CD8-positive, alpha-beta memory T cell (primary cell): ENCODE measurements at regions not wholly inside any gene's neighbourhood (a gene's known extent, or its start where the extent isn't known, plus 50 kb on each side); places are given as distances from the start of the nearest gene placed in this dataset.

ENCODE experiments used
- CTCF ChIA-PET: fragments of 350-600 bp; sonication (Branson Sonifier 250); formaldehyde crosslinking; loops from one replicate; lab custom pipeline; 2021; ENCODE audit warnings: antibody characterized with exemption; lab: Charles Lee
- POLR2A ChIA-PET: fragments of 350-600 bp; sonication (Branson Sonifier 250); formaldehyde crosslinking; loops from one replicate; lab custom pipeline; 2021; ENCODE audit warnings: antibody characterized with exemption; lab: Charles Lee
- DNase-seq, 5 donors: peaks; one replicate each; pipeline versions ENCODE4 v3.0.0 to v3.0.0-alpha.2; 2020 to 2022; ENCODE audit warnings: mixed read lengths in 1 of 5
- H3K27ac ChIP-seq: one replicate; pipeline ENCODE4 v1.7.0; 2013; ENCODE audit warnings: low read depth, mild to moderate bottlenecking, low read length, moderate library complexity
- H3K27me3 ChIP-seq: 2 replicates; pipeline ENCODE4 v1.7.0; 2013; ENCODE audit warnings: low read length, mild to moderate bottlenecking; ENCODE audit not compliant: insufficient read depth, poor library complexity, severe bottlenecking
- H3K36me3 ChIP-seq: 2 replicates; pipeline ENCODE4 v1.7.0; 2013; ENCODE audit warnings: mild to moderate bottlenecking, low read length, moderate library complexity; ENCODE audit not compliant: insufficient read depth
- H3K4me1 ChIP-seq: 2 replicates; pipeline ENCODE4 v1.7.0; 2013; ENCODE audit warnings: mild to moderate bottlenecking, low read length, moderate library complexity; ENCODE audit not compliant: insufficient read depth
- H3K4me3 ChIP-seq: 2 replicates; pipeline ENCODE4 v1.7.0; 2013; ENCODE audit warnings: mild to moderate bottlenecking, low read length
- H3K9me3 ChIP-seq: 2 replicates; pipeline ENCODE4 v1.7.0; 2013; ENCODE audit warnings: mild to moderate bottlenecking, low read length
- H3K27ac Mint-ChIP-seq, 8 donors: one replicate each; pipeline ENCODE4 v1.8.0; 2020 to 2021; ENCODE audit warnings: mixed read lengths in 8 of 8, mild to moderate bottlenecking in 6 of 8, inconsistent platforms in 3 of 8, moderate library complexity in 3 of 8
- H3K27me3 Mint-ChIP-seq, 2 donors: one replicate each; pipeline ENCODE4 v1.8.0; 2020 to 2021; ENCODE audit warnings: mixed read lengths in 2 of 2, mild to moderate bottlenecking in 1 of 2, moderate library complexity in 1 of 2
- H3K36me3 Mint-ChIP-seq, 3 donors: one replicate each; pipeline ENCODE4 v1.8.0; 2020 to 2021; ENCODE audit warnings: mixed read lengths in 3 of 3, inconsistent platforms in 1 of 3, mild to moderate bottlenecking in 1 of 3
- H3K4me1 Mint-ChIP-seq, 3 donors: one replicate each; pipeline ENCODE4 v1.8.0; 2020 to 2021; ENCODE audit warnings: mixed read lengths in 3 of 3, inconsistent platforms in 1 of 3, mild to moderate bottlenecking in 1 of 3
- H3K4me3 Mint-ChIP-seq, 7 donors: one replicate each; pipeline ENCODE4 v1.8.0; 2020 to 2021; ENCODE audit warnings: mixed read lengths in 7 of 7, mild to moderate bottlenecking in 6 of 7, moderate library complexity in 4 of 7, inconsistent platforms in 2 of 7
- H3K9me3 Mint-ChIP-seq, 5 donors: one replicate each; pipeline ENCODE4 v1.8.0; 2020 to 2022; ENCODE audit warnings: mixed read lengths in 5 of 5, mild to moderate bottlenecking in 3 of 5, moderate library complexity in 2 of 5, inconsistent platforms in 1 of 5

- Mint-ChIP-seq H3K4me3 (no peak overlapping the region), H3K36me3 (no peaks in the 10 kb centered on the region)
- CTCF ChIA-PET, result no interaction called here
Observed at GRCh38 chr17:33389504-33390135, 96.5 kb upstream of the ASIC2 start.

GRCh38 chr17:33390479-33391176, 97.5 kb upstream of the ASIC2 start:
- CTCF ChIA-PET, result no interaction called here
- H3K27me3 Mint-ChIP-seq, result peaks cover 9 to 18% of the 10 kb centered on the region in 2 donors
- H3K27ac Mint-ChIP-seq, result no peak overlapping the region
- H3K9me3 Mint-ChIP-seq, result no peaks in the 10 kb centered on the region
- H3K36me3 ChIP-seq, result no peaks in the 10 kb centered on the region
- H3K4me3 Mint-ChIP-seq, result no peak overlapping the region
- POLR2A ChIA-PET, result no interaction called here
- DNase-seq, result no peak
- H3K4me1 ChIP-seq, result no peaks in the 10 kb centered on the region
- no peaks in the 10 kb centered on the region for H3K36me3 Mint-ChIP-seq
- H3K4me1 Mint-ChIP-seq, result no peaks in the 10 kb centered on the region
- H3K4me3 ChIP-seq, result no peak overlapping the region
- H3K27me3 ChIP-seq, result no peaks in the 10 kb centered on the region
- H3K9me3 ChIP-seq, result no peaks in the 10 kb centered on the region
- no peak overlapping the region for H3K27ac ChIP-seq

More at GRCh38 chr17:33389504-33390135, 96.5 kb upstream of the ASIC2 start:
- no peaks in the 10 kb centered on the region for H3K36me3 ChIP-seq
- DNase-seq, result no peak
- Mint-ChIP-seq H3K27ac (no peak overlapping the region), H3K9me3 (no peaks in the 10 kb centered on the region), H3K4me1 (no peaks in the 10 kb centered on the region), H3K27me3 (peaks cover 9 to 20% of the 10 kb centered on the region in 2 donors)
- no peaks in the 10 kb centered on the region for H3K9me3 ChIP-seq
- H3K27me3 ChIP-seq, result no peaks in the 10 kb centered on the region
- H3K4me3 ChIP-seq, result no peak overlapping the region
- H3K4me1 ChIP-seq, result no peaks in the 10 kb centered on the region
- POLR2A ChIA-PET, result no interaction called here
- H3K27ac ChIP-seq, result no peak overlapping the region

GRCh38 chr17:33396818-33397217, 103.7 kb upstream of the ASIC2 start:
- CTCF ChIA-PET, result no interaction called here
- Histone ChIP-seq H3K27ac (no peak overlapping the region), H3K4me3 (no peak overlapping the region), H3K4me1 (no peaks in the 10 kb centered on the region), H3K36me3 (no peaks in the 10 kb centered on the region), H3K27me3 (no peaks in the 10 kb centered on the region), H3K9me3 (no peaks in the 10 kb centered on the region)
- Mint-ChIP-seq H3K4me3 (no peak overlapping the region), H3K9me3 (peaks cover 0 to 2% (median 0%) of the 10 kb centered on the region in 5 donors), H3K27ac (no peak overlapping the region), H3K4me1 (no peaks in the 10 kb centered on the region), H3K36me3 (no peaks in the 10 kb centered on the region), H3K27me3 (peaks cover 9 to 13% of the 10 kb centered on the region in 2 donors)
- POLR2A ChIA-PET, result no interaction called here
- no peak for DNase-seq

GRCh38 chr17:33398386-33398785, 105.3 kb upstream of the ASIC2 start:
- CTCF ChIA-PET, result no interaction called here
- Histone ChIP-seq H3K27ac (no peak overlapping the region), H3K4me3 (no peak overlapping the region), H3K27me3 (no peaks in the 10 kb centered on the region), H3K4me1 (no peaks in the 10 kb centered on the region), H3K9me3 (no peaks in the 10 kb centered on the region), H3K36me3 (no peaks in the 10 kb centered on the region)
- no peak overlapping the region for H3K27ac Mint-ChIP-seq
- POLR2A ChIA-PET, result no interaction called here
- no peaks in the 10 kb centered on the region for H3K36me3 Mint-ChIP-seq
- H3K4me1 Mint-ChIP-seq, result no peaks in the 10 kb centered on the region
- no peak overlapping the region for H3K4me3 Mint-ChIP-seq
- H3K27me3 Mint-ChIP-seq, result peaks cover 10 to 15% of the 10 kb centered on the region in 2 donors
- no peak for DNase-seq
- peaks cover 0 to 4% (median 0%) of the 10 kb centered on the region in 5 donors for H3K9me3 Mint-ChIP-seq

GRCh38 chr17:33401249-33401648, 108.2 kb upstream of the ASIC2 start:
- H3K4me1 Mint-ChIP-seq, result no peaks in the 10 kb centered on the region
- ChIA-PET POLR2A (no interaction called here), CTCF (no interaction called here)
- no peaks in the 10 kb centered on the region for H3K36me3 ChIP-seq
- peaks cover 6 to 20% of the 10 kb centered on the region in 2 donors for H3K27me3 Mint-ChIP-seq
- H3K27ac ChIP-seq, result no peak overlapping the region
- H3K27ac Mint-ChIP-seq, result no peak overlapping the region
- peaks cover 0 to 4% (median 0%) of the 10 kb centered on the region in 5 donors for H3K9me3 Mint-ChIP-seq
- no peaks in the 10 kb centered on the region for H3K36me3 Mint-ChIP-seq
- no peak for DNase-seq
- H3K9me3 ChIP-seq, result no peaks in the 10 kb centered on the region
- no peak overlapping the region for H3K4me3 Mint-ChIP-seq
- H3K4me1 ChIP-seq, result no peaks in the 10 kb centered on the region
- H3K27me3 ChIP-seq, result no peaks in the 10 kb centered on the region
- H3K4me3 ChIP-seq, result no peak overlapping the region

- ChIA-PET CTCF (no interaction called here), POLR2A (no interaction called here)
- no peak overlapping the region for H3K27ac Mint-ChIP-seq
Observed at GRCh38 chr17:33403194-33403593, 110.1 kb upstream of the ASIC2 start.

GRCh38 chr17:33404070-33404819, 111.2 kb upstream of the ASIC2 start:
- Mint-ChIP-seq H3K9me3 (peaks cover 0 to 2% (median 0%) of the 10 kb centered on the region in 5 donors), H3K27me3 (peaks cover 6 to 20% of the 10 kb centered on the region in 2 donors), H3K27ac (no peak overlapping the region), H3K4me3 (no peak overlapping the region), H3K4me1 (no peaks in the 10 kb centered on the region), H3K36me3 (no peaks in the 10 kb centered on the region)
- no peaks in the 10 kb centered on the region for H3K9me3 ChIP-seq
- no peak overlapping the region for H3K4me3 ChIP-seq
- no peaks in the 10 kb centered on the region for H3K4me1 ChIP-seq
- H3K27me3 ChIP-seq, result no peaks in the 10 kb centered on the region
- H3K27ac ChIP-seq, result no peak overlapping the region
- H3K36me3 ChIP-seq, result no peaks in the 10 kb centered on the region
- ChIA-PET CTCF (no interaction called here), POLR2A (no interaction called here)
- no peak for DNase-seq

More at GRCh38 chr17:33403194-33403593, 110.1 kb upstream of the ASIC2 start:
- Mint-ChIP-seq H3K9me3 (peaks cover 0 to 4% (median 0%) of the 10 kb centered on the region in 5 donors), H3K4me3 (no peak overlapping the region), H3K36me3 (no peaks in the 10 kb centered on the region), H3K27me3 (peaks cover 6 to 20% of the 10 kb centered on the region in 2 donors), H3K4me1 (no peaks in the 10 kb centered on the region)
- H3K27me3 ChIP-seq, result no peaks in the 10 kb centered on the region
- H3K4me1 ChIP-seq, result no peaks in the 10 kb centered on the region
- H3K36me3 ChIP-seq, result no peaks in the 10 kb centered on the region
- no peak overlapping the region for H3K4me3 ChIP-seq
- H3K9me3 ChIP-seq, result no peaks in the 10 kb centered on the region
- no peak for DNase-seq
- no peak overlapping the region for H3K27ac ChIP-seq

GRCh38 chr17:33416131-33416530, 123.0 kb upstream of the ASIC2 start:
- Histone ChIP-seq H3K27ac (no peak overlapping the region), H3K4me1 (no peaks in the 10 kb centered on the region), H3K27me3 (no peaks in the 10 kb centered on the region), H3K36me3 (no peaks in the 10 kb centered on the region), H3K9me3 (no peaks in the 10 kb centered on the region), H3K4me3 (no peak overlapping the region)
- POLR2A ChIA-PET, result no interaction called here
- no peak for DNase-seq
- Mint-ChIP-seq H3K4me3 (no peak overlapping the region), H3K4me1 (no peaks in the 10 kb centered on the region), H3K36me3 (no peaks in the 10 kb centered on the region), H3K9me3 (peaks cover 0 to 1% (median 0%) of the 10 kb centered on the region in 5 donors), H3K27ac (no peak overlapping the region), H3K27me3 (peaks cover 7 to 16% of the 10 kb centered on the region in 2 donors)
- CTCF ChIA-PET, result no interaction called here
